ENCODE measurements at regions not wholly inside any gene's neighbourhood (a gene's known extent, or its start where the extent isn't known, plus 50 kb on each side); places are given as distances from the start of the nearest gene placed in this dataset.

DNA sequence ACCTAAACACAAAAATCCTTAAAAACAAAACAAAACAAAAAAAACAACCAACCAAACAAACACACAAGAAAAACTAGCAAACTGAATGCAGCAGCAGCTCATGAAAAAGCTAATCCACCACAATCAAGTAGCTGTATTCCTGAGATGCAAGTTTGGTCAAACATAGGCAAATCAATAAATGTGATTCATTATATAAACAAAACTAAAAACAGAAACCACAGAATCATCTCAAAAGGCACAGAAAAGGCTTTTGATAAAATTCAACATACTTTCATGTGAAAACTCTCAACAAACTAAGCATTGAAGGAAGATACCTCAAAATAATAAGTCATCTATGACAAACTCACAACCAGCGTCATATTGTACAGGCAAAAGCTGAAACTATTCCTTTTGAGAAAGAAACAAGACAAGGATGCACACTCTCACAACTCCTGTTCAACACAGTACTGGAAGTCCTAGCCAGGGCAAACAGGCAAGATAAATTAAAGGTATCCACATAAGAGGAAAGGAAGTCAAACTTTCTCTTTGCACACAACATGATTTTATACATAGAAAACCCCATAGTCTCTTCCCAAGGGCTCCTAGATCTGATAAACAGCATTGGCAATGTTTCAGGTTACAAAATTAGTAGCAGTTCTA is 495.1 kb upstream of the SGO1 start (continued):
- TF ChIP-seq, protein P1, sequence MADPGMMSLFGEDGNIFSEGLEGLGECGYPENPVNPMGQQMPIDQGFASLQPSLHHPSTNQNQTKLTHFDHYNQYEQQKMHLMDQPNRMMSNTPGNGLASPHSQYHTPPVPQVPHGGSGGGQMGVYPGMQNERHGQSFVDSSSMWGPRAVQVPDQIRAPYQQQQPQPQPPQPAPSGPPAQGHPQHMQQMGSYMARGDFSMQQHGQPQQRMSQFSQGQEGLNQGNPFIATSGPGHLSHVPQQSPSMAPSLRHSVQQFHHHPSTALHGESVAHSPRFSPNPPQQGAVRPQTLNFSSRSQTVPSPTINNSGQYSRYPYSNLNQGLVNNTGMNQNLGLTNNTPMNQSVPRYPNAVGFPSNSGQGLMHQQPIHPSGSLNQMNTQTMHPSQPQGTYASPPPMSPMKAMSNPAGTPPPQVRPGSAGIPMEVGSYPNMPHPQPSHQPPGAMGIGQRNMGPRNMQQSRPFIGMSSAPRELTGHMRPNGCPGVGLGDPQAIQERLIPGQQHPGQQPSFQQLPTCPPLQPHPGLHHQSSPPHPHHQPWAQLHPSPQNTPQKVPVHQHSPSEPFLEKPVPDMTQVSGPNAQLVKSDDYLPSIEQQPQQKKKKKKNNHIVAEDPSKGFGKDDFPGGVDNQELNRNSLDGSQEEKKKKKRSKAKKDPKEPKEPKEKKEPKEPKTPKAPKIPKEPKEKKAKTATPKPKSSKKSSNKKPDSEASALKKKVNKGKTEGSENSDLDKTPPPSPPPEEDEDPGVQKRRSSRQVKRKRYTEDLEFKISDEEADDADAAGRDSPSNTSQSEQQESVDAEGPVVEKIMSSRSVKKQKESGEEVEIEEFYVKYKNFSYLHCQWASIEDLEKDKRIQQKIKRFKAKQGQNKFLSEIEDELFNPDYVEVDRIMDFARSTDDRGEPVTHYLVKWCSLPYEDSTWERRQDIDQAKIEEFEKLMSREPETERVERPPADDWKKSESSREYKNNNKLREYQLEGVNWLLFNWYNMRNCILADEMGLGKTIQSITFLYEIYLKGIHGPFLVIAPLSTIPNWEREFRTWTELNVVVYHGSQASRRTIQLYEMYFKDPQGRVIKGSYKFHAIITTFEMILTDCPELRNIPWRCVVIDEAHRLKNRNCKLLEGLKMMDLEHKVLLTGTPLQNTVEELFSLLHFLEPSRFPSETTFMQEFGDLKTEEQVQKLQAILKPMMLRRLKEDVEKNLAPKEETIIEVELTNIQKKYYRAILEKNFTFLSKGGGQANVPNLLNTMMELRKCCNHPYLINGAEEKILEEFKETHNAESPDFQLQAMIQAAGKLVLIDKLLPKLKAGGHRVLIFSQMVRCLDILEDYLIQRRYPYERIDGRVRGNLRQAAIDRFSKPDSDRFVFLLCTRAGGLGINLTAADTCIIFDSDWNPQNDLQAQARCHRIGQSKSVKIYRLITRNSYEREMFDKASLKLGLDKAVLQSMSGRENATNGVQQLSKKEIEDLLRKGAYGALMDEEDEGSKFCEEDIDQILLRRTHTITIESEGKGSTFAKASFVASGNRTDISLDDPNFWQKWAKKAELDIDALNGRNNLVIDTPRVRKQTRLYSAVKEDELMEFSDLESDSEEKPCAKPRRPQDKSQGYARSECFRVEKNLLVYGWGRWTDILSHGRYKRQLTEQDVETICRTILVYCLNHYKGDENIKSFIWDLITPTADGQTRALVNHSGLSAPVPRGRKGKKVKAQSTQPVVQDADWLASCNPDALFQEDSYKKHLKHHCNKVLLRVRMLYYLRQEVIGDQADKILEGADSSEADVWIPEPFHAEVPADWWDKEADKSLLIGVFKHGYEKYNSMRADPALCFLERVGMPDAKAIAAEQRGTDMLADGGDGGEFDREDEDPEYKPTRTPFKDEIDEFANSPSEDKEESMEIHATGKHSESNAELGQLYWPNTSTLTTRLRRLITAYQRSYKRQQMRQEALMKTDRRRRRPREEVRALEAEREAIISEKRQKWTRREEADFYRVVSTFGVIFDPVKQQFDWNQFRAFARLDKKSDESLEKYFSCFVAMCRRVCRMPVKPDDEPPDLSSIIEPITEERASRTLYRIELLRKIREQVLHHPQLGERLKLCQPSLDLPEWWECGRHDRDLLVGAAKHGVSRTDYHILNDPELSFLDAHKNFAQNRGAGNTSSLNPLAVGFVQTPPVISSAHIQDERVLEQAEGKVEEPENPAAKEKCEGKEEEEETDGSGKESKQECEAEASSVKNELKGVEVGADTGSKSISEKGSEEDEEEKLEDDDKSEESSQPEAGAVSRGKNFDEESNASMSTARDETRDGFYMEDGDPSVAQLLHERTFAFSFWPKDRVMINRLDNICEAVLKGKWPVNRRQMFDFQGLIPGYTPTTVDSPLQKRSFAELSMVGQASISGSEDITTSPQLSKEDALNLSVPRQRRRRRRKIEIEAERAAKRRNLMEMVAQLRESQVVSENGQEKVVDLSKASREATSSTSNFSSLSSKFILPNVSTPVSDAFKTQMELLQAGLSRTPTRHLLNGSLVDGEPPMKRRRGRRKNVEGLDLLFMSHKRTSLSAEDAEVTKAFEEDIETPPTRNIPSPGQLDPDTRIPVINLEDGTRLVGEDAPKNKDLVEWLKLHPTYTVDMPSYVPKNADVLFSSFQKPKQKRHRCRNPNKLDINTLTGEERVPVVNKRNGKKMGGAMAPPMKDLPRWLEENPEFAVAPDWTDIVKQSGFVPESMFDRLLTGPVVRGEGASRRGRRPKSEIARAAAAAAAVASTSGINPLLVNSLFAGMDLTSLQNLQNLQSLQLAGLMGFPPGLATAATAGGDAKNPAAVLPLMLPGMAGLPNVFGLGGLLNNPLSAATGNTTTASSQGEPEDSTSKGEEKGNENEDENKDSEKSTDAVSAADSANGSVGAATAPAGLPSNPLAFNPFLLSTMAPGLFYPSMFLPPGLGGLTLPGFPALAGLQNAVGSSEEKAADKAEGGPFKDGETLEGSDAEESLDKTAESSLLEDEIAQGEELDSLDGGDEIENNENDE (IDR thresholded peaks at IDR 0.05; ENCODE audit: insufficient replicate concordance, low read length) = no peak
- no peak for TF ChIP-seq SAP30 (IDR thresholded peaks at IDR 0.05; ENCODE audit: insufficient read depth, insufficient replicate concordance, low read length)
- no peak for TF ChIP-seq SRF (IDR thresholded peaks at IDR 0.05; ENCODE audit: low read depth, low read length)
- TF ChIP-seq EZH2 (IDR thresholded peaks at IDR 0.05; ENCODE audit: low read depth, low read length, severe bottlenecking) = no peak
- TF ChIP-seq NANOG (IDR thresholded peaks at IDR 0.05; ENCODE audit: insufficient read depth, low read depth, low read length, poor library complexity, severe bottlenecking) = no peak
- TF ChIP-seq EGR1 (IDR thresholded peaks at IDR 0.05; ENCODE audit: borderline replicate concordance, low read depth, low read length) = no peak
- TF ChIP-seq CBX8 (IDR thresholded peaks at IDR 0.05; ENCODE audit: borderline replicate concordance, low read depth, low read length) = no peak
- TF ChIP-seq GABPA (IDR thresholded peaks at IDR 0.05; ENCODE audit: borderline replicate concordance, insufficient read depth, low read length) = no peak
- TF ChIP-seq, protein P2, sequence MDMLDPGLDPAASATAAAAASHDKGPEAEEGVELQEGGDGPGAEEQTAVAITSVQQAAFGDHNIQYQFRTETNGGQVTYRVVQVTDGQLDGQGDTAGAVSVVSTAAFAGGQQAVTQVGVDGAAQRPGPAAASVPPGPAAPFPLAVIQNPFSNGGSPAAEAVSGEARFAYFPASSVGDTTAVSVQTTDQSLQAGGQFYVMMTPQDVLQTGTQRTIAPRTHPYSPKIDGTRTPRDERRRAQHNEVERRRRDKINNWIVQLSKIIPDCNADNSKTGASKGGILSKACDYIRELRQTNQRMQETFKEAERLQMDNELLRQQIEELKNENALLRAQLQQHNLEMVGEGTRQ (IDR thresholded peaks at IDR 0.05; ENCODE audit: low read length) = no peak
- no peak for TF ChIP-seq SIRT6 (IDR thresholded peaks at IDR 0.05; ENCODE audit: low read length)
